Fibroblast of skin of abdomen (primary cell): ENCODE measurements at regions not wholly inside any gene's neighbourhood (a gene's known extent, or its start where the extent isn't known, plus 50 kb on each side); places are given as distances from the start of the nearest gene placed in this dataset.

Source experiments
- DNase-seq: peaks from one replicate; pipeline ENCODE4 v3.0.0-alpha.2; 2013

- DNase-seq: peak; percentile 34
These were observed 881.8 kb downstream of the SLC4A3 start for GRCh38 chr2:220509096-220509757.

- DNase-seq: no peak
These were observed 882.5 kb downstream of the SLC4A3 start for GRCh38 chr2:220509966-220510365.

DNA sequence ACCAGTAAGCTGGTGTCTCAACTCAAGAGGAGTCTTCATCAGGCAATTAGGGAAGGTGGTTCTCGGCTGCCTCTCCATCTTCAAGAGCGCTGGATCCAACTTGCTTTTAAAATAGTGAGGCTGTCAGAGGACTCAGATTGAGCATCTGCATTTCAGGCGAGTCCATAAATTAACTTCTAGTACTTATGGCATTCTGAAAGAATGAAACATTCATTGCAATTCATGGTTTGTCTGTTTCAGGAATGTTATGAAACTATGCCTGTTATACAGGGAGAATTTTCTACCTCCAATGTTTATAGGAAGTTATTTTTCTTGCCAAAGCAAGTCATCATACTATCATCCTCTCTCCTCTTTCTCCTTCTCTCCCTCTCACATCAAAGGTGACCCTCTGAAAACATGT is 883.2 kb downstream of the SLC4A3 start:
- peak; percentile 80 for DNase-seq

DNA sequence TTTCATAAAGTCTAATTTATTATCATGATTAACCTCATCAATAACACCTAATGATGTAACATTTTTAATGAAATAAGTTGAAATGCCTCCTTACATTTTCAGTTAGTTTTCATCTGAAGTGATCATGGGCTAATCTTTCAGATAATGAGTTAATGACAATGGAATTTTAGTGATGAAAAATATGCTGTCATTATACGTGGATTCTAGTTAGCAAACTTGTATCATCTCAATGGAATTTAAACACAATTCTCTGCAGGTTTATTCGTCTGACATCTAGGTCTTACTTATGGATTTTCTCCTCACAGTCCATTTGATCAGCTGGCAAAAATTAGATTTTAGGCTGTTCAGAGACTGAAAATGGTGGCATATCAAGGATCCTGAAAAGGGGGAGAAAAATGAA is 885.0 kb downstream of the SLC4A3 start:
- DNase-seq: peak; percentile 80

DNA sequence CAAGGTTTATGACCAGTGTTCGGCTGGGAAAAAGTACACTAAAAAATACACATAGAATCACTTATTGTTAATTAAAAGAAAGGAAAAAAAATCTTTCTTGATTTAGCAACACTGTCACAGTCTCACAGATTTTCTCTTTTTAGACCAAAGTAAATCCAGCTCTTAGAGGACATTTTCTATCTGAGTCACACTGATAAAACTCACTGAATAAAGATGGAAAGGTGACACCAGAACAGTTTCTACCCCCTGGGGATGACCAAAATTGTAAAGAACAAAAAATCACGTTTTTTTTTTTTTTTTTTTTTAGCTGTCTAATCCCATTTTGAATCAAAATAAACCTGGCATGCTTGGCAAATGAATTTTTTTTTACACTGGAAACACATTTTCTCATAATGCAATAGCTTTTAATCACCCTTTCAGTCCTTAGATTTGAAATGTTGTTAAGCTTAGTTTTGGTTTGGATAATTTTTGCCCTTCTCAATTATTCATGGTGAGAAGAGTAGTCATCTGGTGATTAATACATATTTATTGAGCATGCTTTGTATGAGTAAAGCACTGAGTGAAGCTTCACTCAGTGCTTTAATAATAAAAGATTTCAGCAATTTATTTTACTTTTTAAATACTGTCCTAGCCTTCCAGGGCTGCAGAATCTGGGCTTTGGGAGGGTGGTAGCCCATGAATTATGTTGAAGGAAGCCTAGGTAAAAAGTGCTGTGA is 886.3 kb downstream of the SLC4A3 start:
- DNase-seq: no peak

DNA sequence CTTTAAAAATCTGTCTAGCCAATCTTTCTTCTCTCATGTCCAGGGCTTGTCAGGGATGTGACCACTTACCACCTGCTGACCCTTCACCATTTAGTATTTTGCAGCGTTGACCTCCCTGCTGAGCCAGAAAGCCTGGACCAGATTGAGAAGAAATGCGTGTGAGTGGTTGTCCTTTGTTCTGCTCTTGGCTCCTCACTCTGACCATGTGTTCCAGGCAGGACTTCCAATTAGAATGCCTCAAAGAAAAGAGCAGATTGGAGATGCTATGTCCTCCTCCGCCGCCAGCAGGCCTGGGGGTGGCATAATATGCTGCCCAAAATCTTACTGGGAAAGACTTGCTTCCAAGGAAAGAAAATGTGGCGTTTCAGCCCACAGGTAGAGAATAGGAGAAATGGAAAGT is 894.1 kb downstream of the SLC4A3 start:
- DNase-seq: no peak

DNA sequence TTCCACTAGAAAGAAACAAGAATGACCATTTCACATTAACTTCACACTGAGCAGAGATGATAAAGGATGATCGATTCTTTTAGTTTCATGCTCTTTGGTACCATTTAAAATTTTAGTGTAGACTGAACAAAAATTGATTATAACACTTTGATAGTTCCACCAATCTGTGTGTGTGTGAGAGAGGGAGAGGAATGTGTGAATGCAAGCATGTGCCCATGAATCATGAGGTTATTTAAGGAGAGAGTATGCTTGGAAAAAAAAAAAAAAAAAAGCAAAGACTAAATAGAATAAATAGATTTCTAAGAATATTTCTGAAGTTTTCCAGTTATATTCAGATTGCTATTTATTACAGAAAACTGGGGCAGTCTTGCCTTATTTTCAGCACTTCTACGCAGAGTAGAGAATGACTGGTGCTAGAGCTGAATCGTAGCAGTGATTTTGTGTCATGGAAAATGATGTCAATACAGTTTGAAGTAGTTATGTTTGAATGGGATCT is 900.8 kb downstream of the SLC4A3 start:
- peak; percentile 44 for DNase-seq

GRCh38 chr2:220531216-220531615 is 903.8 kb downstream of the SLC4A3 start:
- no peak for DNase-seq

- peak; percentile 35 for DNase-seq
These were observed 906.1 kb downstream of the SLC4A3 start for GRCh38 chr2:220533485-220533884.

DNA sequence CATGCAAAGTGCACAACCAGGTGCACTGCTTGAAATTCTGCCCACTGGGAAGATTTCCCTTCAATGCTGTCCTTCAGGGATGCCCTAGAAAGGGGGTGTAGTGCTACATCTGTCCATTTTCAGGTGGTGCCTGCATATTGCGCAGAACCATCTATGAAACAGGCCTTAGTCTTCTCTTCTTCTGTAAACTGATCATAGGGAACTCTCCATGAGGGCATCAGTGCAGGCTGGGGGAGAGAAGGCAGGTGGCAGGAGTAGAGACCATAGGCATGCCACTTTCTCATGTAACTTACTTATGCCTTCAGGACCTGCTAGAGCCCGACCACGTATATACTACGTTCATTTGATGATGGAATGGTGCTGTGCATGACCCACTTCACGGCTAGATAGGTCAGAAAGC is 912.1 kb downstream of the SLC4A3 start:
- no peak for DNase-seq

- no peak for DNase-seq
These were observed 916.6 kb downstream of the SLC4A3 start for GRCh38 chr2:220544049-220544448.

GRCh38 chr2:220550995-220551700 is 923.7 kb downstream of the SLC4A3 start:
- no peak for DNase-seq

DNA sequence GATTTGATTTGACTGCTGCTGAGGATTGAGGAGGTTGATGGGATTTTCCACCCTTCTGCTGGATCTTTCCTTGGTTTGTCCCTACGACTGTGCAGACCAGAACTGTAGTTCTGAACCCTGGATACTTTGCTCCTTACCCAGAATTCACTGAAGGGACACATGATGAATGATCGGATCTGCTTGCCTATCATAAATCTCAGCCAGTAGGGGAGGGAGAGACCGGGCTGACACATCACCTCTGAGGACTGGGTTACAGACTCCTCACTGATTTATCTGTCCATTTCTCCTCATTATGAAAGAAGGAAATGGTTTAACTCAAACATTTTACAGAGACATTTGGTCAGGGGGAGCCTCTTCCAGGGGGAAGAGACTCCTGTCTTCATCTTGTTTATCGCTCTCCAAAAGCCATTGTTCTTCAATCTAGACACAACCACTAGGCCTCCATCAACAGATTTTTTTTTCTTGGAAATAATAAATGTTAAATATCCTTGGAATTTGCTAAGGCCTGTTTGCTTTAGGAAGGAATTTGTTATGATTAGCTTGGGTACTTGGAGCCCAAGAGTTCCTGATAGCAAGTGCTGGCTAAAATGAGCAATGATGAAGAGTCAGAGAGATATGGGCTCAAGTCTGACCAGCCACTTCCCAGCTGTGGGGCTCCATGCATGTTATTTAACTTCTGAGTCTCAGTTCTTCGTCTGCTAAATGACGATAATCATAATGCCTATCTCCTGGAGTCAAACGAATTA is 925.5 kb downstream of the SLC4A3 start:
- peak; percentile 32 for DNase-seq

DNA sequence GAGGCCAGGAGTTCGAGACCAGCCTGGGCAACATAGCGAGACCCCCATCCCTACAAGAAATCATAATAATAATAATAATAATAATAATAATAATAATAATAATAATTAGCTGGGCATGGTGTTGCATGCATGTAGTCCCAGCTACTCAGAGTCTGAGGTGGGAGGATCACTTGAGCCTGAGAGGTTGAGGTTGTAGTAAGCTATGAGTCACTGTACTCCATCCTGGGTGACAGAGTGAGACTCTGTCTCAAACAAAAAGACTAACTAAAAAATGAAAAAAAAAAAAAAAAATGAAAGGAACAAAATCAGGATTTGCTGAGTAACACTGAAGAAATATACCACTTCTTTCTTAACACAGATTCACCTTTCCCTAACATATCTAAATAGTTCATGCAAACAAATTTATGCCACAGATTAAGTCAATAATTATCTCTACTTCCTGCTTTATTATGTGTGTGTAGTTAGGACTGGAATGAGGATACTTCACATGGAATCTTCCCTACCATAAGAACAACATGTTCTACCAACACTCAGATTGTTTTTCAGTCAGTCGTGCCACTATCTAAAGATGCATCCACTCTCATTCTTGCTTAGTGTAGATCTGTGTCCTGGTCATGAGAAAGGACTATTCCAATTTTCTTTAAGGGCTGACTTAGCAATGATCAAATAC is 928.7 kb downstream of the SLC4A3 start:
- peak; percentile 27 for DNase-seq

DNA sequence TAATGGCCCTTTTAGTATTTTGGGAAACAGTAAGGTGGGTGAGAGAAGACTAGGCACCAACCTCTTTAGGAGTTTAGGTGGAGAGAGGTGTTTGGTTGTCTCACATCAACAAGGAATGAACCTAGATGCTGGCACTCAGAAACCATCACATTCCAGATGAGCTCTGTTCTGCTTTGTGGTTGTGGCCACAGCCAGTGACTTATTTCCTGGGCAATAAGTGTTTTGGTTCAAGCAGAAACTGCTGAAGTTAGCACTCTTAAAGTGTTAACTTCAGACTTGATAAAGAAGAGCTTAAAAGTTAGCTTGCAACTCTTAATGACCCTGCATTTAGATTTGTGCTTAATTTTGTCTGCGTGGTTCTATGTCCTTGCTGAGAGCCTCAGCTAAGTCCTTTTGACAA is 929.2 kb downstream of the SLC4A3 start:
- DNase-seq: peak; percentile 69

DNA sequence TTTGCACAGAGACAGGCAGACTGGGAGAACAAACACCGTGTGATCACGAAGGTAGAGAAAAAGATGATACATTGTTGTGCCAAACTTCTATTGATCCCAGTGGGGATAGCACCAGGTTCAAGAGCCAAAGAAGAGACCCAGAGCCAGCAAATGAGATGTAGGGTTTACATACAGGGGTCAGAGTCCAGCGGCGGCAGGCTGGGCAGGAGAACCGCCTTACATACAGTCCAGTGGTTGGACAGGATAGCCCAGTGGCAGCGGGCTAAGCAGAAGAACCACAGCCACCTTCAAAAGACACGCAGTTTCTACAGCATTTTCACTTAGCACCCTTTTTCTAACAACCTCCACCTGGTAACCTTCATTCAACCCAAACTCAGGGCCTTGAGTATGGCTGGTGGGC is 932.8 kb downstream of the SLC4A3 start:
- DNase-seq: no peak

DNA sequence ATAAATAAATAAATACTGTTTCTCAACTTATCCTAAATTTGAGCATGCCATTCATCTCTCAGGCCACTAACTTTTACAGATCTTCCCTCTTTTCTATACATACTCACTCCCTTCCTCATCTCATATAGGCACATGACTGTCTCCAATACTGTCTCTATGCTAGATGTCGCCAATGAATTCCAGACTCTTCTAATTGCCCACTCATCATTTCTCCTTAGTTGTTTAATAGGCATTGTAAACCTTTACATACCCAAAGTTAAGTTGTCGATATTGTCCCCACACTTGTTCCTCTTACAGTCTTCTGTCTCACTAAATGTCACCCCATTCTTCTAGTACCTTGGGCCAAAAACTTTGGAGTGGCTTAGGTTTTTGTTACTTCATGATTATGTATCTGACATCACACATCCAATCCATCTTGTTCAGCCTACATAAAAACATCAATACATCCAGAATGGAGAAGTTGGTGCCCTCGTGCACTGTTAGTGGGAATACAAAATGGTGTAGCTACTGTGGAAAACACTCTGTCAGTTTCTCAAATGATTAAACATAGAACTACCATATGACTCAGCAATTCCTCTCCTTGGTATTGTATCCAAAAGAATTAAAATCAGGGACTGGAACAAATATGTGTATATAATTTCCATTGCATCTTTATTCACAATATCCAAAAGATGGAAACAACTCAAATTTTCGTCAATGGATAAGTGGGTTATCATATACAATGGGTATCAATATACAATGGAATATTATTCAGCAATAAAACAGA is 935.1 kb downstream of the SLC4A3 start:
- no peak for DNase-seq

DNA sequence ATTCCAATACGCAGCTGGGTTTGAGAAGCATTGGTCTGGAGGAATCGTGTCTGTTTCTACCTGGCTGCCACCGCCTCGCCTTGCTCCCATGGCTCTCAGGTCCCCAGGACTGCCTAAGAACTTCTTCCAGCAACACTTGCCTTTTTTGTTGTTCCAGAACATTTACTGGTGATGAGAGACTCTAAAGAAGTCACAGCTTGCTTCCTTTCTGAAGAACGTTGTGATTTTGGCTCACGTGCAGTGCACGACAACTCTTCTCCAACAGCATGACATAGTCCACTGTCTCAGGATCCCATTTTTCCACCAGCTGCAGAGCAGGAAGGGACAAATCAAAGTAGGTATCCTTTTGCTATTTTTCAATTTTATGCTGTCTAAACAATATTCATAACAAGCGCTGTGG is 940.9 kb downstream of the SLC4A3 start:
- DNase-seq: no peak

GRCh38 chr2:220569112-220569897 is 941.9 kb downstream of the SLC4A3 start:
- no peak for DNase-seq

GRCh38 chr2:220572385-220572784 is 945.0 kb downstream of the SLC4A3 start:
- peak; percentile 12 for DNase-seq

DNA sequence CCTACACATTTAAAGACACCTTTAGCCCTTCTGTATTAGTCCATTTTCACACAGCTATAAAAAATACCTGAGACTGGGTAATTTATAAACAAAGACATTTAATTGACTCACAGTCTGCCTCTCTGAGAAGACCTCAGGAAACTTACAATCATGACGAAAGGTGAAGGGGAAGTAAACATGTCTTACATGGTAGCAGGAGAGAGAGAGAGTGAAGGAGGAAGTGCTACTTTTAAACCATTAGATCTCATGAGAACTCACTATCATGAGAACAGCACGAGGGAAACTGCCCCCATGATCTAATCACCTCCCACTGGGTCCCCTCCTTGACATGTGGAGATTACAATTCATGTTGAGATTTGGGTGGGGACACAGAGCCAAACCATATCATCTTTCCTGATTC is 946.6 kb downstream of the SLC4A3 start:
- DNase-seq: no peak
